ENCODE measurements at regions not wholly inside any gene's neighbourhood (a gene's known extent, or its start where the extent isn't known, plus 50 kb on each side); places are given as distances from the start of the nearest gene placed in this dataset.

- TF ChIP-seq CTCF (IDR thresholded peaks at IDR 0.05; ENCODE audit: low read length) (no peak), EZH2 (optimal IDR thresholded peaks at IDR 0.05; ENCODE audit: low read depth, low read length) (no peak), EZH2phosphoT487 (IDR thresholded peaks at IDR 0.05; ENCODE audit: low read length) (no peak)
Measured at GRCh38 chr2:53575721-53576124, 191.9 kb upstream of the CHAC2 start.
